ENCODE measurements at regions not wholly inside any gene's neighbourhood (a gene's known extent, or its start where the extent isn't known, plus 50 kb on each side); places are given as distances from the start of the nearest gene placed in this dataset.

DNA sequence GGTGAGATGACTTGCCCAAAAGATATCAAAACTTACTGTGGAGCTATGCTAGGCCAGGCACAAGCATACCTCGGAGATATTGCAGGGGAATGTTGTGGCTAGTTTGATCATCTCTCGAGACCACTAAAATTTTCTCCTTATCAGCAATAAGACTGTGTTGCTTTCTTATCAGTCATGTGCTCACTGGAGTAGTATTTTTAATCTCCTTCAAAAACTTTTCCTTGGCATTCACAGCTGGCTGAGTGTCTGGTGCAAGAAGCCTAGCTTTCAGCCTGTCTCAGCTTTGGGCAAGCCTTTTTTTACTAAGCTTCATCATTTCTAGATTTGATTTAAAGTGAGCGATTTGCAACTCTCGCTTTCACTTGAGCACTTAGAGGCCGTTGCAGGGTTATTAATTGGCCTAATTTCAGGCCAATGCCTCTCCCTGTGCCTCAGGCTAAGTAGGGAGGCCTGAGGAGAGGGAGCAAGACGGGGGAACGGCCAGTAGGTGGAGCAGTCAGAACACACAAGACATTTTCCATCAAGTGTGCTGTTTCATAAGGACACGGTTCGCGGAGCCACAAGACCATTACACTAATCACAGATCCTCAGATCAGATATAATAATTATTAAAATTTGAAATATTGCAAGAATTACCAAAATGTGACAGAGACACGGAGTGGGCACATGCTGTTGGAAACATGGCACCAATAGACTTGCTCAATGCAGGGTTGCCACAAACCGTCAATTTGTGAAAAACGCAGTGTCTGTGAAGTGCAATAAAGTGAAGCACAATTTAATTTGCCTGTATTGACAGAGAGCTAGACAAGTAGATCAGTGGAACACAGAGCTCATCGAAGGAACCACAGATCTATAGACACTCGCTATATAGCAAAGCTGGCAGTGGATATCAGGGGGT lies 106.8 kb upstream of the SIRPG start:
- TF ChIP-seq, protein P1, sequence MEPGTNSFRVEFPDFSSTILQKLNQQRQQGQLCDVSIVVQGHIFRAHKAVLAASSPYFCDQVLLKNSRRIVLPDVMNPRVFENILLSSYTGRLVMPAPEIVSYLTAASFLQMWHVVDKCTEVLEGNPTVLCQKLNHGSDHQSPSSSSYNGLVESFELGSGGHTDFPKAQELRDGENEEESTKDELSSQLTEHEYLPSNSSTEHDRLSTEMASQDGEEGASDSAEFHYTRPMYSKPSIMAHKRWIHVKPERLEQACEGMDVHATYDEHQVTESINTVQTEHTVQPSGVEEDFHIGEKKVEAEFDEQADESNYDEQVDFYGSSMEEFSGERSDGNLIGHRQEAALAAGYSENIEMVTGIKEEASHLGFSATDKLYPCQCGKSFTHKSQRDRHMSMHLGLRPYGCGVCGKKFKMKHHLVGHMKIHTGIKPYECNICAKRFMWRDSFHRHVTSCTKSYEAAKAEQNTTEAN (CRISPR knock-in tag; IDR thresholded peaks at IDR 0.05) = no peak
- peak; percentile 40; the same call in 1 of the 2 replicates for TF ChIP-seq CTCF (IDR thresholded peaks at IDR 0.05)

Measured in WTC11 (cell line).